ENCODE measurements at regions not wholly inside any gene's neighbourhood (a gene's known extent, or its start where the extent isn't known, plus 50 kb on each side); places are given as distances from the start of the nearest gene placed in this dataset.

DNA sequence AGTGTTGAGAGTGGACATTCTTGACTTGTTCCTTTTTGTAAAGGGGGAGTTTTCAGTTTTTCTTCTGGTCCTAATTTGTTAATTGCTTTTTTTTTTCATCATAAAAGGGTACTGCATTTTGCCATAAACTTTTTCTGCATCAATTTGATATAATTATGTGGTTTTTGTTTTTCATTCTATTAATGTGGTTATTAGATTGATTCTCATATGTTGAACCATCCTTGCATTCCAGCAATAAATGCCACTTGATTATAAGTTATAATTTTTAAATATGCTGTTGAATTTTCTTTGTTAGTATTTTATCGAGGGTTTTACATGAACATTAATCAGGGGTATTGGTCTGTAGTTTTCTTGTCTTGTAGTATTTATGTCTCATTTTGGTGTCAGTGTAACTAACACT lies 87.2 kb upstream of the SMIM36 start:
- TF ChIP-seq, protein P1, sequence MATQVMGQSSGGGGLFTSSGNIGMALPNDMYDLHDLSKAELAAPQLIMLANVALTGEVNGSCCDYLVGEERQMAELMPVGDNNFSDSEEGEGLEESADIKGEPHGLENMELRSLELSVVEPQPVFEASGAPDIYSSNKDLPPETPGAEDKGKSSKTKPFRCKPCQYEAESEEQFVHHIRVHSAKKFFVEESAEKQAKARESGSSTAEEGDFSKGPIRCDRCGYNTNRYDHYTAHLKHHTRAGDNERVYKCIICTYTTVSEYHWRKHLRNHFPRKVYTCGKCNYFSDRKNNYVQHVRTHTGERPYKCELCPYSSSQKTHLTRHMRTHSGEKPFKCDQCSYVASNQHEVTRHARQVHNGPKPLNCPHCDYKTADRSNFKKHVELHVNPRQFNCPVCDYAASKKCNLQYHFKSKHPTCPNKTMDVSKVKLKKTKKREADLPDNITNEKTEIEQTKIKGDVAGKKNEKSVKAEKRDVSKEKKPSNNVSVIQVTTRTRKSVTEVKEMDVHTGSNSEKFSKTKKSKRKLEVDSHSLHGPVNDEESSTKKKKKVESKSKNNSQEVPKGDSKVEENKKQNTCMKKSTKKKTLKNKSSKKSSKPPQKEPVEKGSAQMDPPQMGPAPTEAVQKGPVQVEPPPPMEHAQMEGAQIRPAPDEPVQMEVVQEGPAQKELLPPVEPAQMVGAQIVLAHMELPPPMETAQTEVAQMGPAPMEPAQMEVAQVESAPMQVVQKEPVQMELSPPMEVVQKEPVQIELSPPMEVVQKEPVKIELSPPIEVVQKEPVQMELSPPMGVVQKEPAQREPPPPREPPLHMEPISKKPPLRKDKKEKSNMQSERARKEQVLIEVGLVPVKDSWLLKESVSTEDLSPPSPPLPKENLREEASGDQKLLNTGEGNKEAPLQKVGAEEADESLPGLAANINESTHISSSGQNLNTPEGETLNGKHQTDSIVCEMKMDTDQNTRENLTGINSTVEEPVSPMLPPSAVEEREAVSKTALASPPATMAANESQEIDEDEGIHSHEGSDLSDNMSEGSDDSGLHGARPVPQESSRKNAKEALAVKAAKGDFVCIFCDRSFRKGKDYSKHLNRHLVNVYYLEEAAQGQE (IDR thresholded peaks at IDR 0.05; ENCODE audit: low read depth, low read length): no peak
- no peak for TF ChIP-seq POLR2AphosphoS5 (IDR thresholded peaks at IDR 0.05; ENCODE audit: low read depth, low read length)
- TF ChIP-seq, protein P2, sequence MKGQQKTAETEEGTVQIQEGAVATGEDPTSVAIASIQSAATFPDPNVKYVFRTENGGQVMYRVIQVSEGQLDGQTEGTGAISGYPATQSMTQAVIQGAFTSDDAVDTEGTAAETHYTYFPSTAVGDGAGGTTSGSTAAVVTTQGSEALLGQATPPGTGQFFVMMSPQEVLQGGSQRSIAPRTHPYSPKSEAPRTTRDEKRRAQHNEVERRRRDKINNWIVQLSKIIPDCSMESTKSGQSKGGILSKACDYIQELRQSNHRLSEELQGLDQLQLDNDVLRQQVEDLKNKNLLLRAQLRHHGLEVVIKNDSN (IDR thresholded peaks at IDR 0.05; ENCODE audit: borderline replicate concordance, low read depth): no peak
- TF ChIP-seq MXI1 (IDR thresholded peaks at IDR 0.05; ENCODE audit: low read depth, low read length): no peak
- no peak for TF ChIP-seq GABPA (IDR thresholded peaks at IDR 0.05; ENCODE audit: low read depth)
- TF ChIP-seq TEAD4 (IDR thresholded peaks at IDR 0.05; ENCODE audit: borderline replicate concordance, insufficient read depth): no peak
- TF ChIP-seq EZH2phosphoT487 (IDR thresholded peaks at IDR 0.05; ENCODE audit: borderline replicate concordance, low read depth): no peak
- TF ChIP-seq, protein P3, sequence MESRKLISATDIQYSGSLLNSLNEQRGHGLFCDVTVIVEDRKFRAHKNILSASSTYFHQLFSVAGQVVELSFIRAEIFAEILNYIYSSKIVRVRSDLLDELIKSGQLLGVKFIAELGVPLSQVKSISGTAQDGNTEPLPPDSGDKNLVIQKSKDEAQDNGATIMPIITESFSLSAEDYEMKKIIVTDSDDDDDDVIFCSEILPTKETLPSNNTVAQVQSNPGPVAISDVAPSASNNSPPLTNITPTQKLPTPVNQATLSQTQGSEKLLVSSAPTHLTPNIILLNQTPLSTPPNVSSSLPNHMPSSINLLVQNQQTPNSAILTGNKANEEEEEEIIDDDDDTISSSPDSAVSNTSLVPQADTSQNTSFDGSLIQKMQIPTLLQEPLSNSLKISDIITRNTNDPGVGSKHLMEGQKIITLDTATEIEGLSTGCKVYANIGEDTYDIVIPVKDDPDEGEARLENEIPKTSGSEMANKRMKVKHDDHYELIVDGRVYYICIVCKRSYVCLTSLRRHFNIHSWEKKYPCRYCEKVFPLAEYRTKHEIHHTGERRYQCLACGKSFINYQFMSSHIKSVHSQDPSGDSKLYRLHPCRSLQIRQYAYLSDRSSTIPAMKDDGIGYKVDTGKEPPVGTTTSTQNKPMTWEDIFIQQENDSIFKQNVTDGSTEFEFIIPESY (IDR thresholded peaks at IDR 0.05; ENCODE audit: borderline replicate concordance, low read depth): no peak
- Histone ChIP-seq H3K9me2 (no peaks in the 10 kb centered on the region), H3F3A (replicated peaks; ENCODE audit: insufficient read depth) (no peaks in the 10 kb centered on the region), H3K27ac (ENCODE audit: low read depth in 2 of 2, low read length in 1 of 2) (no peak overlapping the region), H3K27me3 (ENCODE audit: insufficient read depth) (no peaks in the 10 kb centered on the region), H3K9ac (no peak overlapping the region), H3K4me2 (no peak overlapping the region), H3K79me2 (ENCODE audit: insufficient read depth) (no peaks in the 10 kb centered on the region), H4K20me1 (ENCODE audit: insufficient read depth) (no peaks in the 10 kb centered on the region), H3K4me3 (ENCODE audit: low read depth in 2 of 2, low read length in 1 of 2) (no peak overlapping the region), H3K36me3 (replicated peaks in 1 of 2; ENCODE audit: control insufficient read depth in 1 of 2, insufficient read depth in 2 of 2, low read length in 1 of 2) (no peaks in the 10 kb centered on the region), H3K9me3 (peaks cover 17% of the 10 kb centered on the region), H2AFZ (ENCODE audit: low read depth) (no peak overlapping the region), H3K4me1 (ENCODE audit: control insufficient read depth in 1 of 2, insufficient read depth in 2 of 2, low read depth in 1 of 2, low read length in 1 of 2) (no peaks in the 10 kb centered on the region)
- DNase-seq: no peak
- ChIA-PET CTCF (no interaction called here), POLR2A (no interaction called here)
- WGBS (ENCODE audit: low lambda C conversion rate): 25% methylated on average over 1 of the region's 1 CpG
